ENCODE measurements at regions not wholly inside any gene's neighbourhood (a gene's known extent, or its start where the extent isn't known, plus 50 kb on each side); places are given as distances from the start of the nearest gene placed in this dataset.

GRCh38 chr12:132398386-132398991 is 69.1 kb upstream of the GALNT9 start:
- peaks cover 0 to 3% of the 10 kb centered on the region in 2 experiments; a peak in 1 of 4 replicates for H3K4me1 ChIP-seq (ENCODE audit: control insufficient read depth in 1 of 2, insufficient read depth in 2 of 2, low read depth in 1 of 2, low read length in 1 of 2)
- WGBS (ENCODE audit: low lambda C conversion rate): 28% methylated on average over 5 of the region's 24 CpGs

GRCh38 chr12:132397934-132398385 is 68.6 kb upstream of the GALNT9 start:
- Histone ChIP-seq H3F3A (replicated peaks; ENCODE audit: insufficient read depth) (peaks cover 14% of the 10 kb centered on the region), H4K20me1 (ENCODE audit: insufficient read depth) (no peaks in the 10 kb centered on the region), H3K27ac (ENCODE audit: low read depth in 2 of 2, low read length in 1 of 2) (no peak overlapping the region), H3K9ac (no peak overlapping the region), H3K4me1 (ENCODE audit: control insufficient read depth in 1 of 2, insufficient read depth in 2 of 2, low read depth in 1 of 2, low read length in 1 of 2) (peaks cover 0 to 3% of the 10 kb centered on the region in 2 experiments; a peak in 1 of 4 replicates), H3K9me3 (no peaks in the 10 kb centered on the region), H3K9me2 (no peaks in the 10 kb centered on the region), H2AFZ (ENCODE audit: low read depth) (no peak overlapping the region), H3K79me2 (ENCODE audit: insufficient read depth) (no peaks in the 10 kb centered on the region), H3K27me3 (ENCODE audit: insufficient read depth) (peaks cover 55% of the 10 kb centered on the region), H3K4me3 (ENCODE audit: low read depth in 2 of 2, low read length in 1 of 2) (no peak overlapping the region), H3K36me3 (replicated peaks in 1 of 2; ENCODE audit: control insufficient read depth in 1 of 2, insufficient read depth in 2 of 2, low read length in 1 of 2) (no peaks in the 10 kb centered on the region), H3K4me2 (no peak overlapping the region)
- ChIA-PET POLR2A (no interaction called here), CTCF (interaction anchor here (1.8 kb wide), 1 partner anchor 16 kb away, joined by 6 read pairs; no protein-coding TSS in a partner anchor)
- 32% methylated on average over 14 of the region's 14 CpGs for WGBS (ENCODE audit: low lambda C conversion rate)
- TF ChIP-seq MEF2A (IDR thresholded peaks at IDR 0.05; ENCODE audit: borderline replicate concordance, low read depth) (no peak), POLR2AphosphoS5 (IDR thresholded peaks at IDR 0.05; ENCODE audit: low read depth, low read length) (no peak), USF1 (IDR thresholded peaks at IDR 0.05; ENCODE audit: borderline replicate concordance, low read depth) (no peak), REST (IDR thresholded peaks at IDR 0.05; ENCODE audit: low read depth, low read length) (no peak), NRF1 (IDR thresholded peaks at IDR 0.05; ENCODE audit: low read depth, low read length) (no peak), EZH2phosphoT487 (IDR thresholded peaks at IDR 0.05; ENCODE audit: borderline replicate concordance, low read depth) (no peak), GATA2 (CRISPR knock-in tag; IDR thresholded peaks at IDR 0.05) (no peak), FOXJ3 (CRISPR knock-in tag; IDR thresholded peaks at IDR 0.05) (no peak), EP300 (IDR thresholded peaks at IDR 0.05; ENCODE audit: borderline replicate concordance in 1 of 2, low read depth in 1 of 2, low read length in 1 of 2) (no peak), NFIC (IDR thresholded peaks at IDR 0.05; ENCODE audit: borderline replicate concordance) (no peak)
- no peak for DNase-seq

More at GRCh38 chr12:132398386-132398991, 69.1 kb upstream of the GALNT9 start:
- ChIA-PET POLR2A (no interaction called here), CTCF (interaction anchor here (1.7 kb wide), 1 partner anchor 15 kb away, joined by 6 read pairs; no protein-coding TSS in a partner anchor)
- Histone ChIP-seq H3K4me3 (ENCODE audit: low read depth in 2 of 2, low read length in 1 of 2) (no peak overlapping the region), H3K9ac (no peak overlapping the region), H3K36me3 (replicated peaks in 1 of 2; ENCODE audit: control insufficient read depth in 1 of 2, insufficient read depth in 2 of 2, low read length in 1 of 2) (no peaks in the 10 kb centered on the region), H3K9me3 (no peaks in the 10 kb centered on the region), H3K27me3 (ENCODE audit: insufficient read depth) (peaks cover 60% of the 10 kb centered on the region), H3K27ac (ENCODE audit: low read depth in 2 of 2, low read length in 1 of 2) (no peak overlapping the region), H4K20me1 (ENCODE audit: insufficient read depth) (no peaks in the 10 kb centered on the region), H3F3A (replicated peaks; ENCODE audit: insufficient read depth) (peaks cover 14% of the 10 kb centered on the region), H3K9me2 (no peaks in the 10 kb centered on the region), H3K79me2 (ENCODE audit: insufficient read depth) (no peaks in the 10 kb centered on the region), H3K4me2 (no peak overlapping the region), H2AFZ (ENCODE audit: low read depth) (no peak overlapping the region)
- no peak for TF ChIP-seq IRF3 (IDR thresholded peaks at IDR 0.05; ENCODE audit: low read depth, low read length)
- TF ChIP-seq FOSL2 (IDR thresholded peaks at IDR 0.05; ENCODE audit: borderline replicate concordance, low read depth): no peak
- no peak for TF ChIP-seq POLR2AphosphoS5 (IDR thresholded peaks at IDR 0.05; ENCODE audit: low read depth, low read length)
- no peak for TF ChIP-seq FOXM1 (IDR thresholded peaks at IDR 0.05; ENCODE audit: low read depth)
- no peak for TF ChIP-seq YY1 (IDR thresholded peaks at IDR 0.05; ENCODE audit: low read depth)
- no peak for TF ChIP-seq SMC3 (IDR thresholded peaks at IDR 0.05; ENCODE audit: low read depth, low read length)
- TF ChIP-seq RFX5 (IDR thresholded peaks at IDR 0.05; ENCODE audit: low read length): no peak
- no peak for DNase-seq
